ENCODE measurements at regions not wholly inside any gene's neighbourhood (a gene's known extent, or its start where the extent isn't known, plus 50 kb on each side); places are given as distances from the start of the nearest gene placed in this dataset.
"Not testable (repeated sequence)": the region's sequence is repeated elsewhere in the genome, so short reads cannot be mapped to it uniquely, and the experiment has no call there.

DNA sequence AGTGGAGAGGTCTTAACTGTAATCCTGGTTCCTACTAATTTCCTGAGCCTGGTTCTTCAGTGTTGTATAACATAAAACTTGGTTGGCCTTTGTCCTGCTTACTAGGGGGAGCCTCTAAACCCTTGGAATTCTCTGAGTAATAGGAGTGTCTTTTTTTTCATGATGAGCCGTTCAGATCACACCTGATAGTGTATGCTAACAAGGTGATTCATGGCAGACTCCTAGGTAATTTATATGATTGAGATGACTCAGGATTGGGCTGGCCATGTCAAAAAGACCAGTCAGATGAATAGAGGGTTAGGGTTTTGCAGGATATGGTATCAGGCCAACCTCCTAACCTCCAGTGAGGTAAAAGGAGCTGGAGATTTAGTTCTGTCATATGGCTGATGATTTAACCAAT lies 135.8 kb upstream of the KLF12 start:
- DNase-seq, result no peak

DNA sequence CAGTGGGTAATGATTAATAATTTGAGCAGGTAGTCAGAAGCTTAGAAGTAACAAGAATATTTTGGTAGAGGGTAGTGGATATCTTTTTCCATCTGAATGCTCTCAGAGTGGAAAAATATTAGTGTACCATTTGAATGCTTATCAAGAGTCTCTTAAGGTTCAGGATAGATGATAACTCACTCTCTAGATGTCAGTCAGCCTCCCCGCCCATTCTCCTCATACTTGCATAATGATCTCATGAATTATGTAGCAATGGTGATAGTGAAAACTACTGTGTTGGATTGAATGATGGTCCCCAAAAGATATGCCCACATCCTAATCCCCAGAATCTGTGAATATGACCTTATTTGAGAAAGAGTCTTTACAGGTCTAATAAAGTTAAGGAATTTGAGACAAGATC lies 132.7 kb upstream of the KLF12 start:
- DNase-seq, result no peak

DNA sequence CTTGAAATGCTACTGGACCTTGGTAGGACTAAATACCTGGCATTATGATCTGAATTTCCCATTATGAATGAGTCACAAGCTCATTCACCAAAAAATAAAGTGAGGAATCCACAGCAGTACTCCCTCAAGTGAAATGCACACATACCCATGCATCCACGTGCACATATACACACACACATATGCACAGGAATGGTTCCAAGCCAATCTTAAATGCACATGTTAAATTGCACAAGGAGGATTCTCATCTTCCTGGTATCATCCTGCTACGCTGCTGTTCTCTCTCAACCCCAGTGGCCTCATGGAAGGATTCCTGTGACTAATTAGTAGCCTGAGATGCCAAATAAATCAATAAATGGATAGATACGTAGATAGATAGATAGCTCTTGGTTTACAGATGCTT lies 132.1 kb upstream of the KLF12 start:
- no peak for DNase-seq

DNA sequence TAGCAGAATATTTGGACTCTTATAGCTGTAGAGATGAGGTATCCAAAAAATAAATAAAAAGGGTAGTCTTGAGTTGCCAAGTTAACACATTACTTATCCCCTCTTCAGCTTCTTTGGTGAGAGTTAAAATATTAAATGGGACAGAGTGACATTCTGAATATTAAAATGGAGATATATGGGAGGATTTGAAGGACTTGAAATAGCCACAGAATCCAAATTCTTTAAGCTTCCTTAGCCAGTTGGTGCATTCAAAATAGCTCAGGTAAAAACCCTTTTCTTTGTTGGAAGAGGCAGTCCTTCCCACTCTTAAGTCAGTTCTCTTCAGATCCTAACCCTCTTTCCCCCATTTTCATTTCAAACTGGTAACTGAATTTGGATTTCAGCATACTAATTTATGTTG lies 130.1 kb upstream of the KLF12 start:
- DNase-seq, result no peak

DNA sequence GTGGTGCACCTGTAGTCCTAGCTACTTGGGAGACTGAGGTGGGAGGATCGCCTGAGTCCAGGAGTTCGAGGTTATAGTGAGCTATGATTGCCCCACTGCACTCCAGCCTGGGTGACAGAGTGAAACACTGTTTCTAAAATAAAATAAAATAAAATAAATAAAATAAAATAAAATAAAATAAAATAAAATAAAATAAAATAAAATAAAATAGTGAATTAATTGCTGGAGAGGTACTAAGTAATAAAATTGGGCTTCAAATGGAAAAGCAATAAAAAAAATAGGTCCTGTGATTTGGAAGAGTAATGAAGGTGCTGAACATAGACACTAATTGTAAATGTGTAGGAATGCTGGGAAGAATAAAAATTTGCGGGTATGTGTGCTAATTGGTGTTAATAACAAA lies 126.2 kb upstream of the KLF12 start:
- not testable (repeated sequence) for DNase-seq

DNA sequence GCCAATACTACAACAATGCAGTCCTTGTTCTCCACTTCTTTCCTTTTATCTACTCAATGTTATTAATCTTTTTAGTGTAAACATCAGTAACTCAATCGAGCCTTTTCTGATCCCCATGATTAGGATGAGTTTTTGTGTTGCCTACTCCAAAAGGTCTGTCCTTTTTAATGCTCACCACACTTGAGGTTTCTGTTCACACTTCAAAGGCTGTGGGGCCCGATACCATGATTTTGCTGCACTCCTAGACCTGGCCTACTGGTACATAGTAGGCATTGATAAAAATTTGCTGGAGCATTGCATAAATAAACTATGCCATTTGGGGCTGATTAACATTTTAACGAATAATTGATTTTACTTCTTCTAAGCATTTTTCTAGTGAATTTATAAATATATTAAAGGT lies 125.4 kb upstream of the KLF12 start:
- DNase-seq, result no peak

DNA sequence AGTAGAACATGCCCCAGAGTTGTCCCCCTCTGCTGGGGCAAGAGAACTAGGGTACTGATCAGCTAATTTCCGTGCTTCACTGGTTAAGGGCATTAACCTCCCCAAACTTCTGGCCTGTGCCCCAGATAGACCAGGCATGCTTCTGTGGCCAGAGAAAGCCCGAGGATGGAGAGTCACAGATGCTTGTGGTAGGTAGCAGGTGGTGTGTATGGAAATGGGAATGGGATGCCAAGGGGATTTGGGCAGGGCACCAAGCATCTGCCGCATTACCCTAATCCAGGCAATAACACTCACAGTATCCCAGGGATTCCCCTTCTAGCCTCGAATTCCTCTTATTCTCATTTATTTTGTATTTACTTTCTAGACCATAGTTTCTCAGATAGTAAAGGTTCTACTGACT lies 124.8 kb upstream of the KLF12 start:
- DNase-seq, result no peak

DNA sequence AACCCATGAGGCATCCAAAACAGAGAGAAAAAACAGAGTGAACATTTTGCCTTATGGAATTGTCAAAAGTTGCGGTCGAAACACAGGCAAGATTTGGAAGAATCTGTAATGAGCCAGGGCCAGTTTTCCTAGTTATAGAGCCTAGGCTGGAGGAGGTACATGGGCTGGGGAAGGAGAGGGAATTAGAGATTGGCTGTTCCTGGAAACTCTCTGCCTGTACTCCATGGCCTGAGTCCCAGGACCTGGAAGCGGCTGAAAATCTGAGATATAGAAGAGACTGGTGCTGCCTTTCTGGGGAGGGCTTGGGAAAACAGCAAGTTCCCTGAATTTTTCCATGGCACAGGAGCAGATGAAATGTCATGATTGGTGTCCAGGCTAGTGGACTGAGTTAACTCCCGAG lies 122.8 kb upstream of the KLF12 start:
- no peak for DNase-seq

DNA sequence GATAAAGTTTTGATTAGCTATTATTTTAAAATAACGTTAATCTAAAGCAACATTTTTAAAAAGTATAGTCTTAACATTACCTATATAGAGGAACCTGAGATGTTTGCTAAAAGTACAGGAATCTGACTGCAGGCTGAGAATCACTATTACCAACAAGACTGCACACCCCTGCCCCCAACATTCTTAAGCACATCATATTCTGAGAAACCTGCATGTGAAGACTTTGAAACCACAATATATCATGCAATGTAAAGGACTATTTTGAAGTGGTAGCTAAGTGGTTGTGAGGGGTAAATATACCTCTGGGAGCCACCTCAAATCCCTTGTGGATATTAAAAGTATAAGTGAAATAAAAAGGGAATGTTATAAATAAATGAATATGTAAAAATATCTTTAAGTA lies 119.0 kb upstream of the KLF12 start:
- DNase-seq, result no peak

DNA sequence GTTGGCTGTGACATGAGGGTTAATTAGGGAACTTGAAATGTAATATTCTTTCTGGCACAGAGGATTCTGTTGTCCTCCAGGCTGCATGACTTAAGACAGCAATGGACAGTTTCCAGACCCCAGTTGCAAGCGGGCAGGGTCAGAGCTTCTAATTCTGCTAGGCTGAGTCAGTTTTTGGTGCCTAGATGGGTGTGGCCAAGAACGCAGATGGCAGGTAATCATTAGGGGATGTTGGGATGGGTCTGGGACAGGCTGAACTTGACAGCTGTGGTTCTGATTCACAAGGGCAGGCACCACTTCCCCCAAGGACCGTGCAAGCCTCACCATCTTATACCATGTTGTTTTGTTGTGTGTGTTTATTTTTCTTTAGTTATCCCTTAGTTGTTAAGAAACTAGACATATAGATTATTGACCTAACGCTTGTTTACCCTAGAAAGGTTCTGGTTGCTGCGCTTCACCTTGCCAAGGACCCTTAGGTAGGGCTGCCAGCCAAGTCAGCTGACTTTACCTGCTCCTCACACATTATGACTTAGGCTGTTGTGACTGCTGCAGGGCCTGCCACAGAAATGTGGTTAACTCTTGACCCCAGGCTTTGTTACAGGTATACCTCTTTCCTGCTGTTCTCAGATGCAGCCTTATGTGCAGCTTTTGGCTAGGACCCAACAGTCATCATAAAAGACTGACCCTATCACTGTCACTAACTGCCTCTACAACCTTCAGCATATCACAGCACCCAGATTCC lies 117.7 kb upstream of the KLF12 start:
- peak; percentile 35 for DNase-seq

DNA sequence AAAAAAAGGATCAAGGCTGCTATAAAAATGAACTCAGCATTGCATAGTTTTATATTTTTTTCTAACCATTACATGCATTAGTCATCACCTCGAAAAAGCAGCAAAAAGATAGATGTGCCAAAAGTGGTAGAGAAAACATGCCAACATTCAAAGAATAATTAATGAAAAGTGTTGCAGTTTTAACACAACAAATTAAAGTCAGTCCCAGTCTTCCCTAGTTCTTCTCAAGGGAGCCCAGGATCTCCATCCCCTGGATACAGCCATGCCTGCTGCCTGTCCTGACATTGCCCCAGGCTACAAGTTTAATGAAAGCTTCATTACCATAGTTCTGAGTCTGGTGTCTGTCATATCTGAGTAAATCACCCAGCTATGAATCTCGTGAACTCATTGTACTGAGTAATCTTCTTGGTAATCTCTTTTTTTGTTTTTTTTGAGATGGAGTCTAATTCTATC lies 116.6 kb upstream of the KLF12 start:
- no peak for DNase-seq

DNA sequence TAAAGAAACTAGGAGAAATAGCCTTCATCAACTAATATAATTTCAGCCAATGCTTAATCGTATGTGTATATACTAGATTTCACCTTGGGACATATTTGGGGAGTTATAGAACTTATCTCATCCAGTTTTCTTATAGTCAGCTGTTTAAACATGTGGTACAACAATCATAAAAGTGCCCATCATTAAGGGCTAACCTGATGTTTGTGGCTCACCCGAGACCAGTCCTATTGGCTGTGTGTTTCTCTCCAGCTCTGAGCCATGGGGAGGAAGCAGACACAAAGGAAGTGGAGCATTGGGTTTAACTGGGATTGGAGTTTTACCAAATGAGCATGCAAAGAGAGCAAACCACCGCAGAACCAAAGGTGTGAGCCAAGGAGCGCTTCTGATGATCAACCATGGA lies 114.3 kb upstream of the KLF12 start:
- DNase-seq, result no peak

DNA sequence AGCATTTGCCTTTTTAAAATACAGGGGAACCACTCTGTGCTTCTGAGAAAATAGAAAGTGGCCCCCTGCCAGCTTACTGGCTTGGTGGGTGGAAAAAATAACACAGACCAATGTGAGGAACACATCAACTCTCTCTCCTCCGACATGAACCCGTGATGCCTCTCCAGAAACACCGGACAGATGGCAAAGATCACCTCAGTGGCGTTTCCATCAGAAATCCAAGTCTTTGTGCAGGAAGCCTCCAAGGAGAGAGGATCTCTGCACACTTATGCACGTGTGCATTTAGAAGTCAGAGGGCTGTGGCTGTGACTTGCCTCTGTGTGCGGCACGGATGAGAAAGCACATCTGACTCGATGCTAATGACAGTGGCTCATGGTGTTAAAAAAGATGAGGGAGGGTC lies 112.3 kb upstream of the KLF12 start:
- DNase-seq, result no peak

DNA sequence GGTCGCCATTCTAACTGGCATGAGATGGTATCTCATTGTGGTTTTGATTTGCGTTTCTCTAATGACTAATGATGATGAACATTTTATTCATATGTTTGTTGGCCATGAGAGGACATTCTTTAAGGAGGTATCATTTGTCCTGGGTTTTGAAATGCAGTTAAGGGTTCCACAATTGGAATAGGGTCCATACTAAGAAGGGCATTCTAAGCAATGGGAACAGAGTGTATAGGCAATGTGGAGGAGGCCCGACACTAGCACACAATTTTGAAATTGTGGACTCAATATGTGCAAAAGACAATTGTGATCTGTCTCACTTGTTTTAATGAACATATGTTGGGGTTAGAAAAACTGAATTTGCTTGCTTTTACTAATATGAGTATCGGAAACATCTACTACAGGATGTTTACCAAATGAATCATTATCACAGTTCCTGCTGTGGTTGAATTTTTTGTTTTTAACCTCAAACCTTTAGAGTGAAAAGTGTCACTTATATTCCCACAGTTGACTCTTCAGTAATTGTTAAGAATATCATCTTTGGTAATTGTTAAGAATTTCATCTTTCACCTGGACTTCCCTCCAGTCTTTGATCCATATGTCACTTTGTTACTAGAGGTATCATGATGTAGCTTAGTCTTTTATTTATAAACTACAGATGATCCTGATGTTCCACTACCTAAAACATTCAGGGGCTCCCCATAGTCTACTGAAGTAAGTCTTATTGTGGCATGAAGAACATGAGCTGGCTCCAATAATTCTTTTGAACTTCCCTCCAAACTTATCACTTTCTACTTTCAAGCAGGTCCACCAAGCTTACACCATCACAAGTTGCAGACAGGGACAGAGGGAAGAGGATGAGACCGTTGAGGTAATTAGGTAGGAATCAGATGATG lies 109.7 kb upstream of the KLF12 start:
- DNase-seq, result no peak

DNA sequence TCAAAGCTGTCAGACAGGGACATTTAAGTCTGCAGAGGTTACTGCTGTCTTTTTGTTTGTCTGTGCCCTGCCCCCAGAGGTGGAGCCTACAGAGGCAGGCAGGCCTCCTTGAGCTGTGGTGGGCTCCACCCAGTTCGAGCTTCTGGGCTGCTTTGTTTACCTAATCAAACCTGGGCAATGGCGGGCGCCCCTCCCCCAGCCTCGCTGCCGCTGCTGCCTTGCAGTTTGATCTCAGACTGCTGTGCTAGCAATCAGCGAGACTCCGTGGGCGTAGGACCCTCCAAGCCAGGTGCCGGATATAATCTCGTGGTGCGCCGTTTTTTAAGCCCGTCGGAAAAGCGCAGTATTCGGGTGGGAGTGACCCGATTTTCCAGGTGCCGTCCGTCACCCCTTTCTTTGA lies 107.1 kb upstream of the KLF12 start:
- DNase-seq, result not testable (repeated sequence)

DNA sequence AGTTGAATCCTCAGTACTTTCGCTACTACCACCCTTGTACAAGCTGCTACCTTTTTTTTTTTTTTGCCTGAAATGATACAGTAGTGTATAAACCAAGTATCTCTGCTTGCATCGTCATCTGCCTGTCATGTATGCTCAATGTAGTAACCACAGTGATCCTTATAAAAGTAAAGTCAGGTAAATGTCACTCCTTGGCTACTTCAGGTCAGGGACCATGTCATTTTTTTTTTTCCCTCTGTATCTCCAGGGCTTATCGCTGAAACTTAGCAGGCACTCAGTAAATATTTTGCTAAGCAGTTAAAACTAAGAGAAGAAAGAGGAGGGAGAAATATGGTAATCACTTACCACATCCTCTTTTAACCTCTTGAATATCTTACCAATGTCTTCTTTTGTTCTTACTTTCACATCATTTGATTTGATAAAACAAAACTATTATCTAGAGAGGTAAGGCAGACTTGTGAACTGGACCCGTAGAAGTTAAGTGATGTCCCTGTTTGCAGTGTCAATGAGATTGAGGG lies 96.8 kb upstream of the KLF12 start:
- no peak for DNase-seq

DNA sequence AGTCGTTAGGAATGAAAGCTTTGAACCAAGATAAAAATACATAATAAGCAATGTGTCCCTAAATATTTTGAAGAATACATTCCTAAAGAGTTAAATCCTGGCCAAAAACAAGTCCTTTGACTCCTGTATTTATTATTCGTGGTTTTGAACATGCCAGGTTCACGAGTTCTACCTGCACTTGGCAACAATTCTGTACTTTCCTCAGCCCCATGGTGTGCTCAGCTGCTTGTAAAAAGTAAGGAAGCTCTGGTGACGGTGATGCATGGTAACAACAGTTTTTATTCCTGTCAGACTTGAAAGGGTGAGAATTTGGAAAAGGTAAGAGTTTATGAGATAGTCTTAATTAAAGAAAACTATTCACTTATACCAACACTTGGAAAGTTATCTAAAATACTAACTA lies 95.0 kb upstream of the KLF12 start:
- DNase-seq, result no peak

DNA sequence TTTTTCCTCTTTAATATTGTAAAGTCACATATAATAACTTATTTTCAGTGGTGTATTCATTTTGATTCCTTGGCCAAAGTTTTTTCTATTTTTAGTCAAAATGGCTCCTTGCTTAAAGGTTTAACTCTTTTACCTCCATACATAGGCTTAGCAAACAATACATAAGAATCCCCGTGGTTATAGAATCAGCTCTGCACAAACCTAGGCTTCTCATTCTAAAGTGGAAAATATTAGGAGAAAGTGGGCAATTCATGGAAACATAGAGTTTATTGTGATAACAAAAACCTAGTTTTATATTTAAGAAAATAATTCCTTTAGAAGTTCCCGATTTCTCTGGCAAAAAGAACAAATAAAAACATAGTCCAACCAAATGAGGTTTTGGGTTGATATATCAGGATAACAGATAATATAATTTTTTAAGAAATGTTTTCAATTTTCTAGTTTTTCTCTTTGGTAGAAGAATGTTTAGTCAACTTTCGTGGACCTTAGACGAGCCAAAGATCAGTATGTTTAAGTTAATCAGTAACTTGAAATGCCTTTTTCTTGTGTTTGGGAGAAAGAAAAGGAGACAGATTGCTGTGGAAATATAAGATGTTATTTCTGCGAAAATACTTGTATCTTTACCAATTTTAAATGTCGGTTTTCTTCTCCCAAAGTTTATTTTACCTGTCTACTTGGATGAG lies 93.4 kb upstream of the KLF12 start:
- no peak for DNase-seq

DNA sequence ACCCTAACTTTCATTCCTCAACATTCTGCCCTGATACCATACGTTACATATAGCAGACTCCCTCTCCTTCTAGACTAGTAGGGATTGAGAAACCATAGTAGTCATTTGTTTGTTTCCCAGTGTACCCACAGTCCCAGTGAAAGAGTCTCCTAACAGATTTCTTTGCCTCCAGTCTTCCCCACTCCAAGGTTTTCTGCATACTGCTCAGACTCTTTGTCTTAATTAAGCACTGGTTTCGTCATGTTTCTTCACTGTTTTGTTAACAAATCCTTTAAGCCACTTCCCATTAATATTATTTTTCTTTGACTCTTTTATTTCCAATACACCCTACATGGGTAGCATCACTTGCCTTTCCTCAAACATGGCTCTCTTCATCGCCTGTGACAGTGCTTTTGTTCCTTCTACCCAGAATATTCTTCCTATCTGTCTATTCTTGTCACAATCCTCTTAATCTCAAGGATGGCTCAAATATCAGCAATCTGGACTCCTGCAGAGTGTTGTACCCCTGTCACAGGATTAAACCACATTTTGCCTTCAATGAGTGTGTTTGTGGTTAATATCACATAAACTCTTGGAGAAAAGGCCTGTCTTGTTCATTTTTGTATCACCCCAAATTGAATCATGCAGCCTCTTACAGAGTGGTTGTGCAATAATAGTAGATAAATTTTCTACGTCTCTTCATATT lies 92.7 kb upstream of the KLF12 start:
- DNase-seq, result no peak

DNA sequence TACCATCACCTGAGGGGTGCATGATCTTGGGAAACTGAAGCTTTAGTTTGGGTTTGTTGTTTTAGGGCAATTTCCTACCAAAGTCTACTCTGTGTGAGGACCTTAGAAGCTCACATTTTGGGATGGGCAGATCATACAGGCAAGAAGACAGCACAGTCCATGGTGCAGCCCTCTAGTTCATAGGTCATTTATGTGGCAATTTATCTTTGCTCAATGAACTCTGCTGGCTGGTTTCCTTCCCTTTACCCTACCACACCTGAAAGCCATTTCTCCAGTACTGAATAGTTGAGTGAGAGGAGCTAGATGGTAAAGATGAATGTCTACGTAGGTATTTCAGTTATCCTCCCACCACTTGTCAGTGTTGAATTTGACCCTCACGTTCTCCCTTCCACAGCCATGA lies 87.5 kb upstream of the KLF12 start:
- no peak for DNase-seq

DNA sequence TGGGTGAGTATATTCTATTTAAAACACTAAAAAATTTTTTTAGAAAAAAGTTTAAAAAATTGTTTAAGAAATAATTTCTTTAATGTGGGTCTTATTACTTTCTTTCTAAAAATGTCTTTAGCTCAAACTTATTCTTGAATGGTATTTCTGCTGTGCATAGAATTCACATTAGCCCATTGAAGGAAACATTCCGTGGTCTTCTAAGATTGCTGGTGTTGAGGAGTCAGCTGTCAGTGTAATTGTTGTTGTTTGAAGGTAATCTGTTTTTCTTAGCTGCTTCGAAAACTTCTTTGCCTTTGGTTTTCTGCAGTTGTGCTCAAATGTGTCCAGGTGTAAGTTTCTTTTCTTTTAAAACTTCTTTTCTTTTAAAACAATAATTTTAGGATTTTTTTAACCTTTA lies 85.4 kb upstream of the KLF12 start:
- no peak for DNase-seq

DNA sequence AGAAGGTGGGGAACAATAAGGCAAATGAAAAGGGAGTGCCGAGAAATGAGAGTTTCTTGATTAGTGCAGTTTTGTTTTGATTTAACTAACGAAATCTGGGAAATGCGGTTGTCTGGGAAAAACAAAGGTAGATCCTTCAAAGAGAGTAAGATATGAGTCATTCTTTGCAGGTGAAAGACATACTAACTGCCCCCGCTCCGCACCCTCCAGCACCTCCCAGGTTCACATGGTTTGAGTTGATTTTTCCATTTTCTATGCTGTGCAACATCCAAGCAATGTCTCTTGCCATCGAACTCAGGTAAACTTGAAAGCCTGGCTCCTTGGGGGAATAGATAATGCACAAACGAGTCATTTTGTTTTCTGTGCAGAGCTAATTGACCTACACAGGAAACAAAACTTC lies 84.1 kb upstream of the KLF12 start:
- DNase-seq, result no peak

DNA sequence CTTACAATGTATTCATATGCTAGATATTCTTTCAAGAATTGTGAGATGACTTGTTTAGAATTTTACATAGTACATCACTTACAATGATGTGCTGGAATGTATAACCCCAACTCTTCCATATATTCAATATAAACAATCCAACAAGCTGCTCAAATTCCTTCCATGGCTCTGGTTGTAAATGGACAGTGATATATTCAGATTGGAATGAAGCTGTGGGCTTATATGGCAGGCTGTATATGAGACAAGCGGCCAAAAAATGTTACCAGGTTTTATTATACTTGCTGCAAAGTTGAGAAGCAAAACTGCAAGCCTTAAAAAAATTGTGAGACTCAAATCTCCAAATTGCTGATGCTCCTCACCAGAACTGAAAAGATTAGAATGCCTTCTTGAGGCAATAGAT lies 83.6 kb upstream of the KLF12 start:
- no peak for DNase-seq

Data from NCI-H748 treated with DMSO at 0.1 percent for 48 hours (cell line).